ENCODE measurements at regions not wholly inside any gene's neighbourhood (a gene's known extent, or its start where the extent isn't known, plus 50 kb on each side); places are given as distances from the start of the nearest gene placed in this dataset.

- Mint-ChIP-seq H3K9me3 (ENCODE audit: insufficient read depth) (no peaks in the 10 kb centered on the region), H3K36me3 (ENCODE audit: low read depth) (no peaks in the 10 kb centered on the region), H3K27me3 (ENCODE audit: low read depth) (no peaks in the 10 kb centered on the region), H3K4me3 (no peak overlapping the region), H3K4me1 (ENCODE audit: low read depth) (no peaks in the 10 kb centered on the region), H3K27ac (no peak overlapping the region)
- DNase-seq (no peak), ATAC-seq (no peak)
- ChIA-PET POLR2A (no interaction called here), CTCF (no interaction called here)
These were observed 326.9 kb downstream of the CNTN3 start for GRCh38 chr3:74287557-74287956.

GRCh38 chr3:74282202-74282601, 332.3 kb downstream of the CNTN3 start:
- Mint-ChIP-seq H3K27me3 (ENCODE audit: low read depth) (no peaks in the 10 kb centered on the region), H3K9me3 (ENCODE audit: insufficient read depth) (no peaks in the 10 kb centered on the region), H3K4me3 (no peak overlapping the region), H3K27ac (no peak overlapping the region), H3K36me3 (ENCODE audit: low read depth) (no peaks in the 10 kb centered on the region), H3K4me1 (ENCODE audit: low read depth) (no peaks in the 10 kb centered on the region)
- ChIA-PET POLR2A (no interaction called here), CTCF (no interaction called here)
- ATAC-seq (no peak), DNase-seq (no peak)

GRCh38 chr3:74281705-74282104, 332.8 kb downstream of the CNTN3 start:
- H3K4me1 Mint-ChIP-seq (ENCODE audit: low read depth), result no peaks in the 10 kb centered on the region
- ATAC-seq, result no peak
- POLR2A ChIA-PET, result no interaction called here
- no peak overlapping the region for H3K27ac Mint-ChIP-seq
- no peaks in the 10 kb centered on the region for H3K9me3 Mint-ChIP-seq (ENCODE audit: insufficient read depth)
- no peaks in the 10 kb centered on the region for H3K27me3 Mint-ChIP-seq (ENCODE audit: low read depth)
- H3K36me3 Mint-ChIP-seq (ENCODE audit: low read depth), result no peaks in the 10 kb centered on the region
- CTCF ChIA-PET, result no interaction called here
- no peak for DNase-seq
- H3K4me3 Mint-ChIP-seq, result no peak overlapping the region

- ChIA-PET POLR2A (no interaction called here), CTCF (no interaction called here)
- Mint-ChIP-seq H3K9me3 (ENCODE audit: insufficient read depth) (no peaks in the 10 kb centered on the region), H3K27ac (no peak overlapping the region), H3K27me3 (ENCODE audit: low read depth) (no peaks in the 10 kb centered on the region), H3K36me3 (ENCODE audit: low read depth) (no peaks in the 10 kb centered on the region), H3K4me1 (ENCODE audit: low read depth) (no peaks in the 10 kb centered on the region), H3K4me3 (no peak overlapping the region)
- DNase-seq, result no peak
- no peak for ATAC-seq
These were observed 340.7 kb downstream of the CNTN3 start for GRCh38 chr3:74273555-74274402.

GRCh38 chr3:74273091-74273490, 341.4 kb downstream of the CNTN3 start:
- Mint-ChIP-seq H3K4me3 (no peak overlapping the region), H3K9me3 (ENCODE audit: insufficient read depth) (peaks cover under 1% of the 10 kb centered on the region), H3K4me1 (ENCODE audit: low read depth) (no peaks in the 10 kb centered on the region), H3K36me3 (ENCODE audit: low read depth) (no peaks in the 10 kb centered on the region), H3K27ac (no peak overlapping the region), H3K27me3 (ENCODE audit: low read depth) (no peaks in the 10 kb centered on the region)
- POLR2A ChIA-PET, result no interaction called here
- CTCF ChIA-PET, result no interaction called here
- DNase-seq, result no peak
- ATAC-seq, result no peak

GRCh38 chr3:74271541-74271940, 342.9 kb downstream of the CNTN3 start:
- Mint-ChIP-seq H3K9me3 (ENCODE audit: insufficient read depth) (peaks cover 5% of the 10 kb centered on the region), H3K4me3 (no peak overlapping the region), H3K27ac (no peak overlapping the region), H3K36me3 (ENCODE audit: low read depth) (no peaks in the 10 kb centered on the region), H3K27me3 (ENCODE audit: low read depth) (no peaks in the 10 kb centered on the region), H3K4me1 (ENCODE audit: low read depth) (no peaks in the 10 kb centered on the region)
- CTCF ChIA-PET, result no interaction called here
- DNase-seq (no peak), ATAC-seq (no peak)
- POLR2A ChIA-PET, result no interaction called here

GRCh38 chr3:74269689-74270088, 344.8 kb downstream of the CNTN3 start:
- H3K4me3 Mint-ChIP-seq, result no peak overlapping the region
- peaks cover 5% of the 10 kb centered on the region for H3K9me3 Mint-ChIP-seq (ENCODE audit: insufficient read depth)
- CTCF ChIA-PET, result no interaction called here
- H3K27ac Mint-ChIP-seq, result no peak overlapping the region
- H3K4me1 Mint-ChIP-seq (ENCODE audit: low read depth), result no peaks in the 10 kb centered on the region
- H3K27me3 Mint-ChIP-seq (ENCODE audit: low read depth), result no peaks in the 10 kb centered on the region
- no peaks in the 10 kb centered on the region for H3K36me3 Mint-ChIP-seq (ENCODE audit: low read depth)
- DNase-seq (no peak), ATAC-seq (no peak)
- POLR2A ChIA-PET, result no interaction called here

- peaks cover 5% of the 10 kb centered on the region for H3K9me3 Mint-ChIP-seq (ENCODE audit: insufficient read depth)
- no peaks in the 10 kb centered on the region for H3K4me1 Mint-ChIP-seq (ENCODE audit: low read depth)
- ChIA-PET POLR2A (no interaction called here), CTCF (no interaction called here)
- no peaks in the 10 kb centered on the region for H3K36me3 Mint-ChIP-seq (ENCODE audit: low read depth)
- no peak for ATAC-seq
- DNase-seq, result no peak
- H3K27ac Mint-ChIP-seq, result no peak overlapping the region
- no peaks in the 10 kb centered on the region for H3K27me3 Mint-ChIP-seq (ENCODE audit: low read depth)
- H3K4me3 Mint-ChIP-seq, result no peak overlapping the region
These were observed 345.7 kb downstream of the CNTN3 start for GRCh38 chr3:74268753-74269152.

GRCh38 chr3:74267588-74268184, 346.8 kb downstream of the CNTN3 start:
- Mint-ChIP-seq H3K4me1 (ENCODE audit: low read depth) (no peaks in the 10 kb centered on the region), H3K4me3 (no peak overlapping the region), H3K27ac (no peak overlapping the region), H3K9me3 (ENCODE audit: insufficient read depth) (peaks cover 5% of the 10 kb centered on the region), H3K27me3 (ENCODE audit: low read depth) (no peaks in the 10 kb centered on the region), H3K36me3 (ENCODE audit: low read depth) (no peaks in the 10 kb centered on the region)
- peak; percentile 28 for DNase-seq
- ChIA-PET POLR2A (no interaction called here), CTCF (interaction anchor here (0.8 kb wide), 1 partner anchor 9 kb away, joined by 3 read pairs; no protein-coding TSS in a partner anchor)
- ATAC-seq, result no peak

- ATAC-seq (no peak), DNase-seq (no peak)
- Mint-ChIP-seq H3K27ac (no peak overlapping the region), H3K9me3 (ENCODE audit: insufficient read depth) (peaks cover 5% of the 10 kb centered on the region), H3K27me3 (ENCODE audit: low read depth) (no peaks in the 10 kb centered on the region), H3K4me3 (no peak overlapping the region), H3K36me3 (ENCODE audit: low read depth) (no peaks in the 10 kb centered on the region), H3K4me1 (ENCODE audit: low read depth) (no peaks in the 10 kb centered on the region)
- CTCF ChIA-PET, result no interaction called here
- POLR2A ChIA-PET, result no interaction called here
These were observed 347.3 kb downstream of the CNTN3 start for GRCh38 chr3:74267131-74267530.

- no peaks in the 10 kb centered on the region for H3K36me3 Mint-ChIP-seq (ENCODE audit: low read depth)
- H3K4me1 Mint-ChIP-seq (ENCODE audit: low read depth), result no peaks in the 10 kb centered on the region
- H3K27me3 Mint-ChIP-seq (ENCODE audit: low read depth), result no peaks in the 10 kb centered on the region
These were observed 349.4 kb downstream of the CNTN3 start for GRCh38 chr3:74265069-74265468.

GRCh38 chr3:74263031-74263430, 351.4 kb downstream of the CNTN3 start:
- H3K4me1 Mint-ChIP-seq (ENCODE audit: low read depth), result no peaks in the 10 kb centered on the region
- ChIA-PET POLR2A (no interaction called here), CTCF (no interaction called here)
- no peak overlapping the region for H3K4me3 Mint-ChIP-seq
- ATAC-seq, result no peak
- H3K9me3 Mint-ChIP-seq (ENCODE audit: insufficient read depth), result peaks cover 3% of the 10 kb centered on the region
- no peak overlapping the region for H3K27ac Mint-ChIP-seq
- no peaks in the 10 kb centered on the region for H3K36me3 Mint-ChIP-seq (ENCODE audit: low read depth)
- no peaks in the 10 kb centered on the region for H3K27me3 Mint-ChIP-seq (ENCODE audit: low read depth)
- no peak for DNase-seq

More at GRCh38 chr3:74265069-74265468, 349.4 kb downstream of the CNTN3 start:
- ChIA-PET CTCF (no interaction called here), POLR2A (no interaction called here)
- no peak for ATAC-seq
- no peak overlapping the region for H3K27ac Mint-ChIP-seq
- peaks cover 5% of the 10 kb centered on the region for H3K9me3 Mint-ChIP-seq (ENCODE audit: insufficient read depth)
- no peak for DNase-seq
- H3K4me3 Mint-ChIP-seq, result no peak overlapping the region

GRCh38 chr3:74233091-74233490, 381.4 kb downstream of the CNTN3 start:
- Mint-ChIP-seq H3K4me3 (no peak overlapping the region), H3K27ac (no peak overlapping the region), H3K27me3 (ENCODE audit: low read depth) (no peaks in the 10 kb centered on the region), H3K4me1 (ENCODE audit: low read depth) (no peaks in the 10 kb centered on the region), H3K36me3 (ENCODE audit: low read depth) (no peaks in the 10 kb centered on the region), H3K9me3 (ENCODE audit: insufficient read depth) (peaks cover 4% of the 10 kb centered on the region)
- ATAC-seq, result no peak
- ChIA-PET POLR2A (no interaction called here), CTCF (no interaction called here)
- DNase-seq, result no peak
